HG02642 (cell line): ENCODE measurements at regions not wholly inside any gene's neighbourhood (a gene's known extent, or its start where the extent isn't known, plus 50 kb on each side); places are given as distances from the start of the nearest gene placed in this dataset.
"Not testable (repeated sequence)": the region's sequence is repeated elsewhere in the genome, so short reads cannot be mapped to it uniquely, and the experiment has no call there.

Experiments
- ATAC-seq: cut with Tn5 transposase; IDR thresholded peaks from one replicate; pipeline ENCODE4 v1.9.1; 2021; ENCODE audit warnings: mild to moderate bottlenecking; ENCODE audit not compliant: unreplicated experiment, poor library complexity

DNA sequence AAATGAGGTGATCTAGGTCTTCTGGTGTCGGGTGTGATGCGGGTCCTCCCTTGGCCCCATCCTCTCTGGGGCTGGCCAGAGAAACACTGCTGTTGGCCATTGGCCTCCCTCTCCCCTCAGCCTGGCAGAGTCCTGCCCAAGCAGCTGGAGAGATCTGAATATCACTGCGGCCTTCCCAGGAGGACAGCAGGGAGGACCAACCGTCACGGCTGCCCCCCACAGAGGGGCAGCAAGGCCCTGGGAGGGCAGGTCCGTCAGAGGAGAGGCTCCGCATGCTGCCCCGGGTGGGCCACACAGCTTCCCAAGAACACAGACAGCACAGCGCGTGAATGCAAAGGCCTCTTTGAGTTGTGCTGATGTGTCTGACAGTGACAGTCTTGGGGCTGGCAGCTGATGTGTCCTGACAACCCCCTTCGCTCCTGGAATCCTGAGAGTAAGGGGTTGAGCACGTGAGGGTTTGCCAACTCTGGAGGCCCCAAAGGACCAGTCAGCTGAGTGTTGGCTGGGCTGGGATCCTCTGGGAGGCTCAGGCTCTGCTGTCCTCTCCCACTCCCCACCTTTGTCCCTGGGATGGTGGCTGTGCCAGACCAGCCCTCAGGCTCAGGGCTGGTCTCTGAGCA, 132.5 kb upstream of the UNC5B start:
- ATAC-seq, result no peak

DNA sequence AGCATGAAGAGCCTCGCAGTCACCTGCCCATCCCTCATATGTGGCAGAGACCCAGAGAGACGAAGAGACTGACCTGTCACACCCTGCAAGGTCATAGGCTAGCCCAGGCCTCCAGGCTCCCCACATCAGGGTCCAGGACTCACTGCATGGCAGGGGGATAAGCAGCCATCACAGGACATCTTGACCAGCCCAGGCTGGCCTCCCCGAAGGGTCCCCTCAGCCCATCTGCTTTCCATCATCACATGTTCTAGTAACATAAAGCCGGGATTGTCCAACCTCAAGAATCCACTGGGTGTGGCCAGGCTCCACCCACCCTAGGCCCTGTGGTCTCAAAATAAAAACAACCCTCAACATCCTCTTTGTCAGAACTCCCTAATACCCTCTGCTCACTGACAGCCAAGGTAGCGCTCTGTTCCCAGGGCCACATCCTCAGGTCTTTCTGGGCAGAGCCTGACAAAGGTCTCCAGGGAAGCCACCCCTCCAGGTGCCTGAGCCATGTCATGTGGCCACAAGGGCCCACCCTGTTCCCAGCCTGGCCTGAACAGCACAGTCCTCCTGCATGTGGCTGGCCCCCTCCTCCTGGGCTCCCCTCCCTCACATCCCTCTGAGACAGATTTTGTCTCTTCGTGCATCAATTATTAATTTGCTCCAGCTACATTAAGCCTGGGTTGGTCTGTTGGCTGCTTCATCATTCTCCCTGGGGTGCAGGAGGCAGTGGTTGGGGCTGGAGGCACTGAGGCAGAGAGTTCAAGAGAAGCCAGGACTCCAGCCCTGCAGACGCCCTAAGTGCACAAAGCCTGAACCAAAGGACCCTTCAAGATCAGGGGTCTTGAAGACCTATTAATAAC, 131.8 kb upstream of the UNC5B start:
- no peak for ATAC-seq

DNA sequence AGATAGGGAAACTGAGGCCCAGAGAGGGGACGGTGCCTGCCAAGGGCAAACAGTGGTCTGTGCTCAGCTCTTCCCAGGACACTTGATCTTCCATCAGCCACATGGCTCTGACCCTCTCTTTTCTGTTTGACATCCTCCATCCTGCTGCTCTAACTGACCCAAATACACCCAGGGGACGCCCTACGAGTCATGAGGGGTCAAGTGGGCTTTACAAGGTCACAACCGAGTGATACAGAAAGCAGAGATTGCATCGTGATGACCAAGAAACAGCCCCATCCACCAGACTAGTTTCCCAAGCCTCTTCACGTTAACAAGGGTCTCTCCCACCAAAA, 131.2 kb upstream of the UNC5B start:
- no peak for ATAC-seq

DNA sequence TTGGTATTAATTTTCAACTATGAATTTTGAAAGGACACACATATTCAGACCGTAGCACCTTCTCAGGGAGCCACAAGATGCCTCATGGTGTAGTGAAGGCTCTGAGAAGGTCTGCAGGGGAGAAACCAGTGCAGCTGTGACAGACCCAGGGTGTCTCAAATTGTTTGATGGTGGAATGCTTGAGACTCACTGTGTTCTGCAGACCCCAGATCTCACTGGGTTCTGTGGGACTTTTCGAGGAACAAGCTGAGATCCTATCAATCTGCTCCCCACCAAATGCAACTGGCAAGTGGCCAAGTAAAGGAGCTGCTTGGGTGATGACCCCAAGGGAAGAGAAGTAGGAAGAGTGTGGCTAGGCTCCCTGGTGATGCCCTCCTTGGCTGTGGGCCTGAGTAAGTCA, 130.5 kb upstream of the UNC5B start:
- no peak for ATAC-seq

DNA sequence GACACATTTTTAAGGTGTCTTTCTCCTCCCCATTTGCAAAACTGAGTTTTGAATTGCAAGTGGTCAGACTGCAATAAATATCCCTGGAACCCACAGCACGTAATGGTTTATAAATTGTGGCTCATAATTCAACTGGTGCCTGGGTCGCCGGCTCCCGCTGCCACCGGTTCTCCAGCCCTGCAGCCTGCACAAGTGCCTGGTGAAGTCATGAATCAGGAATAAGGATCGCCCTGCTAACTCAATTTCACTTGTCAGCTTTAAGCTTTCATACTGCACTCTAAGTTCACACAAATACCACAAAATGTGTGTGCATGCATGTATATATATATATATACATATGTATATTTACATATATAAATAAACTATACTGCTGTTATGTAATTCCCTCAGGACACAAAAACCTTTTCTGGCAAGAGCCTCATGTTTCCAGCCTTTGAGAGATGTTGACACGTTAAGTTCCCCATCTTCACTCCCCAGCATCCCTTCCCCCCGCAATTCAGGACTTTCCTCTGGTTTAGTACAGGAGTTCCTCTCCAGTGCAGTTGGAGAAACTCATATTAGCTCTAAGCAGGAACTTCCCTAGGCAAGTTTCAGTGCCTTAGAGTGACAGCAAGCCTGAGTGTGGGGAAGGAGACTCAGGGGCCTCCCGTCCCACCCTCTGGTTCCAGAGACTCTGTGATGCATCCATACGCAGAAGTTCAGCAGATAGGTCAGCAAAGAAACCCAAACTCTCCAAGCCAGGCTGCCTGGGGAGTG, 129.2 kb upstream of the UNC5B start:
- ATAC-seq, result no peak

DNA sequence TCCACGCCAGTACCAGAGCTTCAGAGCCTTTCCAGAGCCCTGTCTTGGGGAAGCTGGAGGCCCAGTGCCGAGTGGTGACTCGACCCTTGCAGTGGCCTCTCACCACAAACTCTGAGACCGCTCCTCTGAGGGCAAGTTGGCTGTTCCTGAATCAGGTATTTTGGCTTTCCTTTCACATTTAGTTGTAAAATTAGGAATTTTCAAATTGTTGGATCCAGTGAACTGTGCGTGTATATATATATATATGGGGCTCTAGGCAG, 128.7 kb upstream of the UNC5B start:
- ATAC-seq, result no peak

DNA sequence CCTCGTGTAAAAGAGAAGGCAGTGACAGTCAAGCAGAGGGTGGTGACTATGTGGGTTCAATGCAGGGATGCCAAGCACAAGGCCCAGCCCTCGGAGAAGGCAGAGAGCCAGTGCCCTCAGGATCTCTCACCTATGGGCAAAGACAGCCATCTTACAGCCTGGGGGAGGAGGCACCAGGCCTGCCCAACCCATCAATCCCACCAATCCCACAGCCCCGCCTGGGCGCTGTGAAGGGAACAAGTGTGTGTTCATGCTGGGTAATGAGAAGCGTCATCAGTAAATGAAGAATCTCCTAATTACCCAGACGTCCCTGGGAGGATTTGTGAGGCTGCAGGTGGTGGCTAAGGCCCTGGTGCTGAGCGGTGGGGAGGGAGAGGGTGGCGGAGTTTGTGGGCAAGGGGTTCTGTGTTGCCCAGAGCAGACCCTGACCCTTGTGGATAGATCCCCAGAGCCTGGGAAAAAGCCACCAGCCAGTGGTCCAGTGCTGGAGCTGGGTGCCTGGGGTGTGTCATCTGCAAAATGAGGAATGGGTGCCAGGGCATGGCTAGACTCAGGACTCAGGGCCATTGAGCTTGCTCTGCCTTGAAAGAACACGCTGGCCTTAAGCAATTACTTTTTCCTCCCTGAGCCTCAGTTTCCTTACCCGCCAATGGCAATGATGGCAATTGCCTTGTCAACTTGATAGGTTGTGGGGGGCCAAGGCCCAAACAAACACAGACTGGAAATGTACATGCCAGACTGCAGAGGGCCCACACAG, 128.1 kb upstream of the UNC5B start:
- no peak for ATAC-seq

DNA sequence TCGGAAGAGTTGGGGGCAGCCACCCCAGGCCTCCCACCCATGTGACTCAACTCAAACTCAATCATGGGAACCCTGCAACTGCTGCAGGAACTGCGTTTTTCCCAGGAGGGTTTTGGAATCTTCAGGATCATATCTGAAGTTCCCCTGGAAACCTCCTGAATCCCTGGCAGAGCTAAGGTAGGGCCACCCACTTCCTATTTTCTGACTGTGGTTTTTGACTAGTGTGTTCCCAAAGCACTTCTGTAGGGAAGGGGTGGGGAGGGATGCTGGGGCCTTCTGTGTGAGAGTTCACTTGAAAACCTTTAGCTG, 127.6 kb upstream of the UNC5B start:
- ATAC-seq, result no peak

DNA sequence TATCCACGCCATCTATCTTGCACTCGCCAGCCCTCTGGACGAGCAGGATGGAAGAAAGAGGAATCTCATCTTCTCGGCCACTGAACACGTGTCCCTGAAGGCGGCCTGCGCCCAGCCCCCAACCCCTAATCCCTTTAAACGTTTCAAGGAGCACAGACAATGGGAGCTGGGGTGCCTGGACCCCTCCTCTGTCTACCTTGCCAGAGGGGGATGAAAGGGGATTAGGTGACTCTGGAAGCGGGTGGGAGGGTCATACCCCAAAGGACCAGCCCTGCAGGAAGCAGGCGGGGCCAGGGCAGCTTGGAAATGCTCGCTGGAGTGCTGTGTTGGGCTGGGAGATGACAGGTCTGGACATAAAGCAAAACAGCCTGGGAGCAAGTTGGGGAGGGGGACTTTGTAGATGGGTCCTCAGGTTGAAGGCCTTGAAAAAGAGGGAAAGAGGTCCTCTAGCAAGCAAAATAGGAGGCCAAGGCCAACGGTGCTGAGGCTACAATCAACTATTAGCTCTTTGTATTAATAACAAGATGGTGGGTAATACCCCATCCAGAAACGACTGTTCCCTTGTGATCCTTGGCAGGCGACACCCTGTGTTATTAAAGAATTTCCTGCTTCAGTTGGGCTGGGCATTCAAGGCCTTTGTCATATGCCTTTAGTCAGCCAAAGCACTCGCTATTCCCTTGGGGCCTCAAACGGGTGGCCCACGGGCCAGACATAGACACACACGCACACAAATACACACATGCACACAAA, 126.5 kb upstream of the UNC5B start:
- ATAC-seq, result no peak

DNA sequence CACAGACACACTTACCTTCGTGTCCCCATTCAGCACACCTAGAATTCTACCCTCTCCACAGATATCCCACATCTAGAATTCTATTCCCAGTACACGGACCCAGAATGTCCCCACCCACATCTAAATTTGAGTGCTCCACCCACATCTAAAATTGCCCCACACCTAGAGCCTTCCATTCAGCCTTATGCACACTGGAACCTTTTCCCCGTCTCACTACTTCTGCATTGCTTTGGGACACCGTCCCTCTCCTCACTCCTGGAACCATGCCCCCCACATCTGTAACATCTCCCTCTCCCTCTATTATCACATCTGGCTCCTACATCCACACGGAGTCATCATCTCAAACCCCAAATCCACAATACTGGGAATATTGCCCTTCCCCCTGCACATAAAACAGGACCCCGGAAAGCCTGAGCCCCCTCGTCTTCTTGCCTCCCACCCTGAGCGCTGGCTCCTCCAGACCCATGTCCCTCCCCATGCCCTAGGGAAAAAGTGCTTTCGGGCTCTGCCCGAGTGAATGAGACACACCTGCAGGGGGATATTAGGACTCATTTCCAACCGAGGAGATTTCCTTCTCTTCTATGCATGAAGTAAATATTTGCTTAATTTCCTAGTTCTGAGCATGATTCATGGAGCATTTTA, 125.8 kb upstream of the UNC5B start:
- no peak for ATAC-seq

DNA sequence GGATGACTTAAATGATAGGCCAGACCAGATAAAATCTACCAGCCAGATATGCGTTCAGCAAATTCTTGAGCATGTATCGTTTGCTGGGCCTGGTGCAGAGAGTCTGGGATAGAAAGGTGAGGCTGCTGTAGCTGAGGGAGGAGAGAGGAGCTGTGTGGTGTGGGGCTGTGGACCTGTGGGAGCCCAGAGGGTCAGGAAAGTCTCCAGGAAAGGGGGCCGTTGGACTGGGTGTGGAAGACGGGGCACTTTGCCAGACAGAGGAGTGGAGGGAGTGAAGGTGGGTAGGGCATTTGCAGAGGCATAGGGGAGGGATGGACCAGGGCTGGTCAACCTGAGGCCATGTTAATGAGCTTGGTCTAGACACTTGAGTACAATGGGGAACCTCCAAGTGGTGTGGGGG, 124.7 kb upstream of the UNC5B start:
- no peak for ATAC-seq

DNA sequence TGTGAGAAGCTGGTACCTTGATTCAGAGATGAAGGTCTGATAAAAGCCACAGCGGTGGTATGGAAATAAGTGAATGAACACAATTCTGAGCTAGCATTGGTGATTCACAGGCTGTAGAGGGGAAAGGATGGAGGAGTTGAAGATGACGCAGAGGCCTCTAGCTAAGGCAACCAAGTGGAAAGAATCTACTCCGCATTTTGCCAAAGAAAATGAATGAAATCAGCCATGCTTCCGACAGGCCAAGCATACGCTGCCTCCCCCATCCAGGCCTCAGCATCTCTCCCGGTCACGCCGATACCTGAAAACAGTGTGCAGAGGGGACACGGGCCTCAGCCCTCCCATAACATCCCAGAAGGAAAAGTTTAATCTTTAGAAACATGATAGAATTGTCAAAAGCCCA, 124.3 kb upstream of the UNC5B start:
- no peak for ATAC-seq

DNA sequence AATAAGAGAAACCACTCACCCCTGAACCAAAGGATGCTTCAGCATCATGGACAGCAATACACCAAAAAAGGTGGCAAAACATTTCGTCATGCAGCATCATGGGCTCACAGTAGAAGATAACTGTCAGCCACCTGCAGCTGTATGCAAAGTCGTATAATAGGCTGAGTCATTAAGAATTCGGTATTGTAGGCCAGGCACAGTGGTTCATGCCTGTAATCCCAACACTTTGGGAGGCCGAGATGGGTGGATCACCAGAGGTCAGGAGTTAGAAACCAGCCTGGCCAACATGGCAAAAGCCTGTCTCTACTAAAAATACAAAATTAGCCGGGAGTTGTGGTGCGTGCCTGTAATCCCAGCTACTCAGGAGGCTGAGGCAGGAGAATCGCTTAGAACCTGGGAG, 123.8 kb upstream of the UNC5B start:
- ATAC-seq, result not testable (repeated sequence)

DNA sequence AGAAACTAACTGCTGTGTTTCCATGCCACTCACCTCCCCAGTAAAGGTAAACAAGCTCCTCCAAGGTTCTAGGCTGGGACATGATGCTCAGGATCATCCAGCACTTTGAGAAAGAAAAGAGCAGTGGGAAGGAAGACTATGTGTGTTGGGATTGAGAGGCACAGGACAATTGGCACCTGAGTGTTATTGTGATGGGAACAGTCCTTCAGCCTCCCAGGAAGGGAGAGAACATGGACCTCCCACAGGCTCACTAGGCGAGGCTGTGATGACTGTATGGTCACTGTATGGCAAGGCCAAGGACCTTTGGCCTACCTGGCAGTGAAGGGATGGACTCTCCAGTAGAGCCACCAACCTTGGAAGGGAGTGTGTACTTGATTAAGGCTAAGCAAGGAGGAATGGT, 123.2 kb upstream of the UNC5B start:
- ATAC-seq, result no peak

DNA sequence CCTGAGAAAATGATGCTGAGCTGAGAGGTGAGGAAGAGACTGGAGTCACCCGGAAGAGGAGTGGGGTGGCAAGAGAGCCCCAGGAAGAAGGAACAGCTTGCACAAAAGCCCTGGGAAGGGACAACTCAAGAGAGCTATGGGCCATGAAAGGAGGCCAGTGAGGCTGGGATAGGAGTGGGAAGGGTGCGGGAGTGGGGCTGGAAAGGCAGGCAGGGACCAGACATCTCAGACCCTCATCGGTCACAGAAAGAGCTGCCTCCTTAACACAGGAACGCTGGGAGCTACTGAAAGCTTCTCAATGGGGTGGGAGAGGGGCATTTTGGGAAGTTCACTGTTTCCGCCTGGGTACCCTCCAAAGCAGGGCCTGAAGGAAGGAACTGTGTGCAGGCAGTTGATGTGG, 122.0 kb upstream of the UNC5B start:
- ATAC-seq, result no peak

DNA sequence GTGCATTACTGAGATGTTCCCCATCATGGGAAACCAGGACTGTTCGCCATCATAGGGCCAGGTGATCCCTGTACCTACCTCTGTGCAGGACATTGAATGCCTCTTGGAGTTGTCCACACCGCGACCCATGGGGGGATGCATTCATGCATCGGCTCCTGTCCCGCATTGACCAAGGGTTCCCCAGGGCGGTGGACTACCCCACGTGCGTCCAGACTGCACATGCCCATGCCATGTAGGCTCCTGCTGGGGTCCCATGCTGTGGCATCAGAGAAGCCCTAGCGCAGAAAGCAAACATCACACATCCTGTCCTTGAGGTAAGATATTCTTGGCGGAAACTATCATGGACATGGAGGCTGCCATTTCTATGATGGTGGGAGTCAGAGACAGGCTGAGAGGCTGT, 121.6 kb upstream of the UNC5B start:
- no peak for ATAC-seq

DNA sequence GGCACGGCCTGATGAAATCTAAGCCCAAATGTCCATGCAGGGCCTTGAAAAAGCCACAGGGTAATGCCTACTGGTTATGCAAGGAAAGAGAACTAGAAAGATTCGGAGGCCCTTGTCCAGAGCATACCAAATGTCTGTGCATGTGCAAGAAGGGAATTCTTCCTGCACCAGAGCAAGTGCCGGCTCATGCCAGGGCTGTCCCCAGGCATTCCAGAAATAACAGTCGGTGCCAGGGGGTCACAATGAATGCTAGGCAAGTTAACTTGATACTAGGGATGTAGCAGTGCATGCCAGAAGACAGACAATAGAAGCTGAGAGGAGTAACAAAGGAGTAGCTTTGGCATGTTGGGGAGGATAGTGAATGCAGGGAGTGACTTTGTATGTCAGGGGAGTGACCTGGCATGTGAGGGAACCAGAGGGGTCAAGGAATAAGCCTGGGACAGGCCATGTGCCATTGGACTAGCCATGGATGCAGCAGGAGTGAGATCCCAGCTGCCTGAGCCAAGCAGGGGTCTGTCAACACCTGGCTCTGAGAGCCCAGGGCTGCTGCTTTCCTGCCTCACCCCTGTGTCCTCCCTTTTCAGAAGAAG, 119.5 kb upstream of the UNC5B start:
- no peak for ATAC-seq

DNA sequence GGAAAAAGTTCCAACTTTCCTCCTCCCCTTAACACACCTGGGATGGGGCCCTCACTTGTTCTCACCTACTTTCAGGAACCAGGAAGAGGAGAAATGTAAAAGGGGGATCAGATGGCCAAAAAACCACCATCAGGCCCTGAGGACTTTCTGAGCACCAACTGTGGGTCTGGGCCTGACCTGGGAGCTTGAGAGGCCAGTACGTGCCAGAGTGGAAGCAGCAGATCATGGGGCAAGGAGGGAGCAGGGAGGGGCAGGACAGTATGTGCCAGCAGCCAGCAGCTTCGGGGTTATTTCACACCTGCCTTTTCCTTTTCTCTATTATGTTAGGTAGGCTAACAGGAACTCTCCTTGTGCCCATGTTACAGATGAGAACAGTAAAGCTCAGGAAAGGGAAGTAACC, 118.8 kb upstream of the UNC5B start:
- no peak for ATAC-seq

DNA sequence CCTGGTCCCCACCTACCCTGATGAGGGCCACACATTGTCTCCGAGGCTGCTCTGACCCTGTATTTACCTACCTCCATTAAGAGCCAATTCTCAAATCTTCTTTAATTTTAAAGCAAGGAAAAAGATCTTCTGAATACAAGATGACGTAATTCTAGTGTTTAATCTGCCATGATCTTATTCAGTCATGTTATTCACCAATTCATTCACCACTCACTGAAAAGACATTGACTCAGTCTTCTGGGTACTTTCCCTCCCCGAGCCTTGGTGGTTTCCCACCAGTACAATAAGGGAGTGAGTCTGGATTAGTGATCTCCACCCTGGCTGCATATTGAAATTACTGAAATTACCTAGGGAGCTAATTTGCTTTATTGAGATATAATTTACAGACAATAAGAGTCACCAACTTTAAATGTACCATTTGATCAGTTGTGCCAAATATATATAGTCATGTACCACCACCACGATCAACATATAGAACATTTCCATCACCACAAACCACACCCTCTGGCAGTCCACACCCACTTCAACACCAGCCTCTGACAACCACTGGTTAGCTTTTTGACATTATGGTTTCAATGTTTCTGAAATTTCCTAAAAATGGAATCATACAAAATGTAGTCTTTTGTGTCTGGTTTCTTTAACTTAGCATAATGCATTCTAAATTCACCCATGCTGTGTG, 117.5 kb upstream of the UNC5B start:
- no peak for ATAC-seq
